Astrocyte of the cerebellum (primary cell): ENCODE measurements at regions not wholly inside any gene's neighbourhood (a gene's known extent, or its start where the extent isn't known, plus 50 kb on each side); places are given as distances from the start of the nearest gene placed in this dataset.

Experiments used
- DNase-seq: peaks from one replicate; pipeline ENCODE4 v3.0.0-alpha.2; 2011; ENCODE audit warnings: low read depth
- H3K4me3 ChIP-seq: 2 replicates; pipeline ENCODE4 v1.5.1; 2011; ENCODE audit warnings: mild to moderate bottlenecking, low read depth, low read length, moderate library complexity
- in situ Hi-C: cut with HindIII; loops from 2 replicates; pipeline ENCODE4 v1.10.0; 2017; ENCODE audit warnings: low sequenced_read_pairs
- TF ChIP-seq, protein P1 (sequence below): IDR thresholded peaks from 2 replicates; pipeline ENCODE4 v1.5.1; 2012; ENCODE audit warnings: low read length, low read depth, moderate library complexity, mild to moderate bottlenecking; ENCODE audit errors: missing control alignments

DNA sequence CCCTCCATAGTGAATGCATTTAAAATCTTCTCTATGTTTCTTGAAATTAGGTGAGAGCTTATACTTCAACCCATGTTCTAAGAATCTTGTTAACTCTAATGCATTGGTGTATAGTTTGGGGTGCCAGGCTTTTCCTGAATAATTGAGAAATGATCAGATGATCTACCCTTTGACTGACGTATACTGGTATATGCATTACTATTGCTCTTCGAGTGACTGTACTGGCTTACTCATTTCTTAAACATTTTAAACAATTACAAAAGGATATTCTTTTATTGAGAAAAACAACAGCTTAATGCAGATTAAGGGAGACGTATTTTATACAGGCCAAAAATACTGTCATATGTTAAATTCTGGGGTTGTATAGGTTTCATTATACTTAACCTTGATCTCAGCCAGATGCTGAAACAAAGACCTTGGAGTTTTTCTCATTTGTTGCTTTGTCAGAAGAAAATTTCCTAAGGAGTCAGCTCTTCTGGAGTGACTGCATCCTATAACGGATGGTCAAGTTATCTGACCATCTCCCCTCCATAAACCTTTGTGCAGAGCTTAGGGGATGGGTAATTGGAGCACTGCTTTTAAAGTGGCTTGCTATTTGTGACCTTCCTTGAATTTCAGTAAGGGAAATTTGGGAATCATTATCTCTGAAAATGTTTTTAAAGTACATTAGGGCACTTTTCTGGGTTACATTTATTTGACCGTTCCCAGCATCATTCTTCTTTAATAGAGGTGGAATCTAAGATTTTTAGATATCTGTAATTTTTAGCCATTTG lies 507.6 kb downstream of the PCNX1 start:
- no peak for DNase-seq
- H3K4me3 ChIP-seq, result no peak overlapping the region
- TF ChIP-seq, protein P1, sequence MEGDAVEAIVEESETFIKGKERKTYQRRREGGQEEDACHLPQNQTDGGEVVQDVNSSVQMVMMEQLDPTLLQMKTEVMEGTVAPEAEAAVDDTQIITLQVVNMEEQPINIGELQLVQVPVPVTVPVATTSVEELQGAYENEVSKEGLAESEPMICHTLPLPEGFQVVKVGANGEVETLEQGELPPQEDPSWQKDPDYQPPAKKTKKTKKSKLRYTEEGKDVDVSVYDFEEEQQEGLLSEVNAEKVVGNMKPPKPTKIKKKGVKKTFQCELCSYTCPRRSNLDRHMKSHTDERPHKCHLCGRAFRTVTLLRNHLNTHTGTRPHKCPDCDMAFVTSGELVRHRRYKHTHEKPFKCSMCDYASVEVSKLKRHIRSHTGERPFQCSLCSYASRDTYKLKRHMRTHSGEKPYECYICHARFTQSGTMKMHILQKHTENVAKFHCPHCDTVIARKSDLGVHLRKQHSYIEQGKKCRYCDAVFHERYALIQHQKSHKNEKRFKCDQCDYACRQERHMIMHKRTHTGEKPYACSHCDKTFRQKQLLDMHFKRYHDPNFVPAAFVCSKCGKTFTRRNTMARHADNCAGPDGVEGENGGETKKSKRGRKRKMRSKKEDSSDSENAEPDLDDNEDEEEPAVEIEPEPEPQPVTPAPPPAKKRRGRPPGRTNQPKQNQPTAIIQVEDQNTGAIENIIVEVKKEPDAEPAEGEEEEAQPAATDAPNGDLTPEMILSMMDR, result no peak
- in situ Hi-C loops, result no loop called here

DNA sequence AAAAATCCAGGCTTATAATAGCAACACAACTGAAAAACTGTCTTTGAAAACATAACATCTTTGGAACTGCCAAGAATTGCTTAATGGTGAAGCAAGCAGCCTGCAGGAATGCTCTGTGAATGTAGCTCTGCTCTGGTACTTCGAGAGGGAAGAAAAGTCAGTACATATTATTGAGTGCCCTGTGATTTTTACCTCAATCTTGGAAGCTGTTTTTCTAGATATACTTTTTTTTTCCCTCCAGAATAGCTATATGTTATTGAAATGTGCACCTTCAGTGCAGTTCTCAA lies 508.1 kb downstream of the PCNX1 start:
- no peak for DNase-seq
- TF ChIP-seq, protein P1, result no peak
- in situ Hi-C loops, result no loop called here
- H3K4me3 ChIP-seq, result no peak overlapping the region

DNA sequence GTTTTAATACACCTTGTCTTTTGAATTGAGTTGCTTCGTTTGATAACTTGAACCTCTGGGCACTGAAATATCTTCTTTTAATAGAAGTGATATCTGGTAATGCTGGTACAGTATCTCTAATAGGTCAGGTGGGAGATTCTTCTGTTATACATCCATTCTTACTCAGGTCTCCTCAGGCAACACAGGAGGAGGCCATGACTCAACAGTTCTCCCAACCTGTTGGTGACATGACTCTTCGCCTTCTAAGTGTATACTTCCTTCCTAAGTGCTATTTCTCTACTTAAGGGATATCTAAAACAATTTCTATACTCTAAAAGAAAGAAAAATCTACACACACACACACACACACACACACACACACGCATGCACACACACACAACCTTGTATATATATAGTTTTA lies 509.1 kb downstream of the PCNX1 start:
- H3K4me3 ChIP-seq, result no peak overlapping the region
- in situ Hi-C loops, result no loop called here
- no peak for DNase-seq
- TF ChIP-seq, protein P1, result no peak

- in situ Hi-C loops, result no loop called here
- TF ChIP-seq, protein P1, result no peak
- no peak overlapping the region for H3K4me3 ChIP-seq
- DNase-seq, result no peak
Observed at GRCh38 chr14:71418532-71419245, 511.4 kb downstream of the PCNX1 start.

GRCh38 chr14:71423481-71423880 lies 508.7 kb upstream of the RGS6 start:
- TF ChIP-seq, protein P1, result no peak
- no peak for DNase-seq
- in situ Hi-C loops, result no loop called here
- no peak overlapping the region for H3K4me3 ChIP-seq

DNA sequence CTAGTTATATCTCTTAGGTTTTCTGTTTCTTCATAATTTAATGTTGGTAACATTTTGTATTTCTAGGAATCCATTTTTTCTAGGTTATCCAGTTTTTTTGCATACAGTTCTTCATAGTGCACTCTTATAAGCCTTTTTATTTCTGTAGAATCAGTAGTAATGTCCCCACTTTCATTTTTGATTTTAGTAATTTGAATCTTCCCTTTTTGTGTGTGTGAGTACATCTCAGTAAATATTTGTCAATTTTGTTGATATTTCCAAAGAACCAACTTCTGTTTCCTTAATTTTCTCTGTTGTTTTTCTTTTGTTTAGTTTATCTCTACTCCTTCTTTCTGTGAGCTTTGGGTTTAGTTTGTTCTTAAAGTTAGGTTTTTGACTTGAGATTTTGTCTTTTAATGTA lies 507.3 kb upstream of the RGS6 start:
- TF ChIP-seq, protein P1, result no peak
- no peak overlapping the region for H3K4me3 ChIP-seq
- in situ Hi-C loops, result no loop called here
- no peak for DNase-seq
